H9 (cell line): ENCODE measurements at regions not wholly inside any gene's neighbourhood (a gene's known extent, or its start where the extent isn't known, plus 50 kb on each side); places are given as distances from the start of the nearest gene placed in this dataset.
A peak's percentile ranks its signal among the peaks of the same experiment; 100 is the strongest.

Experiments
- DNase-seq: peaks from one replicate; pipeline ENCODE4 v3.0.0-alpha.2; 2017
- H2AFZ ChIP-seq: one replicate; pipeline ENCODE4 v1.6.1; 2013; ENCODE audit warnings: mild to moderate bottlenecking, low read length, control low read depth, moderate library complexity
- H2AK5ac ChIP-seq: 2 replicates; pipeline ENCODE4 v1.6.1; 2013; ENCODE audit warnings: low read length, control low read depth, mixed read lengths; ENCODE audit not compliant: insufficient read length
- H2BK120ac ChIP-seq: one replicate; pipeline ENCODE4 v1.6.1; 2013; ENCODE audit warnings: low read depth, mild to moderate bottlenecking, low read length, control low read depth, inconsistent platforms; ENCODE audit not compliant: poor library complexity, severe bottlenecking
- H2BK12ac ChIP-seq: 2 replicates; pipeline ENCODE4 v1.6.1; 2013; ENCODE audit warnings: low read length, control low read depth, mixed read lengths, low read depth; ENCODE audit not compliant: insufficient read length
- H2BK15ac ChIP-seq: 2 replicates; pipeline ENCODE4 v1.6.1; 2013; ENCODE audit warnings: low read depth, low read length, control low read depth
- H2BK20ac ChIP-seq: one replicate; pipeline ENCODE4 v1.6.1; 2013; ENCODE audit warnings: low read depth, mild to moderate bottlenecking, low read length, control low read depth, inconsistent platforms; ENCODE audit not compliant: poor library complexity, severe bottlenecking
- H2BK5ac ChIP-seq: 2 replicates; pipeline ENCODE4 v1.6.1; 2013; ENCODE audit warnings: low read length, control low read depth, mixed read lengths; ENCODE audit not compliant: insufficient read length
- H3K14ac ChIP-seq: 2 replicates; pipeline ENCODE4 v1.6.1; 2013; ENCODE audit warnings: low read length, control low read depth; ENCODE audit not compliant: insufficient read depth
- H3K18ac ChIP-seq: 2 replicates; pipeline ENCODE4 v1.6.1; 2013; ENCODE audit warnings: low read depth, mild to moderate bottlenecking, mixed read lengths, low read length, control low read depth; ENCODE audit not compliant: insufficient read length
- H3K23ac ChIP-seq: 2 replicates; pipeline ENCODE4 v1.6.1; 2013; ENCODE audit warnings: low read length, control low read depth, mixed read lengths, low read depth; ENCODE audit not compliant: insufficient read length
- H3K23me2 ChIP-seq: 2 replicates; pipeline ENCODE4 v1.6.1; 2013; ENCODE audit warnings: low read depth, mild to moderate bottlenecking, mixed read lengths, low read length, control low read depth; ENCODE audit not compliant: insufficient read length, poor library complexity, severe bottlenecking
- H3K27ac ChIP-seq: 2 replicates; pipeline ENCODE4 v1.5.1; 2013; ENCODE audit warnings: low read length, control low read depth, mixed read lengths, low read depth; ENCODE audit not compliant: insufficient read length
- H3K27me3 ChIP-seq: 2 replicates; pipeline ENCODE4 v1.6.1; 2013; ENCODE audit warnings: low read length, control low read depth, inconsistent platforms; ENCODE audit not compliant: insufficient read depth
- H3K4ac ChIP-seq: 2 replicates; pipeline ENCODE4 v1.6.1; 2013; ENCODE audit warnings: low read depth, mild to moderate bottlenecking, control low read depth, inconsistent platforms, low read length, moderate library complexity
- H3K4me1 ChIP-seq: 2 replicates; pipeline ENCODE4 v1.6.1; 2013; ENCODE audit warnings: low read length, control low read depth, inconsistent platforms; ENCODE audit not compliant: insufficient read depth
- H3K4me2 ChIP-seq: 2 replicates; pipeline ENCODE4 v1.6.1; 2013; ENCODE audit warnings: low read length, control low read depth, mixed read lengths; ENCODE audit not compliant: insufficient read length, insufficient read depth
- H3K56ac ChIP-seq: 2 replicates; pipeline ENCODE4 v1.6.1; 2013; ENCODE audit warnings: low read depth, mild to moderate bottlenecking, mixed read lengths, low read length, control low read depth; ENCODE audit not compliant: insufficient read length
- H3K79me1 ChIP-seq: 2 replicates; pipeline ENCODE4 v1.6.1; 2013; ENCODE audit warnings: low read depth, mild to moderate bottlenecking, moderate library complexity, low read length, control low read depth, inconsistent platforms; ENCODE audit not compliant: insufficient read depth, poor library complexity, severe bottlenecking
- H3K79me2 ChIP-seq: 2 replicates; pipeline ENCODE4 v1.6.1; 2013; ENCODE audit warnings: low read length, control low read depth, inconsistent platforms; ENCODE audit not compliant: insufficient read depth
- H3K9ac ChIP-seq: 2 replicates; pipeline ENCODE4 v1.6.1; 2013; ENCODE audit warnings: low read length, control low read depth, mixed read lengths; ENCODE audit not compliant: insufficient read length; ENCODE audit errors: extremely low read depth
- H3K9me3 ChIP-seq: one replicate; pipeline ENCODE4 v1.6.1; 2013; ENCODE audit warnings: low read depth, low read length, inconsistent platforms; ENCODE audit not compliant: control insufficient read depth
- H3T11ph ChIP-seq: one replicate; pipeline ENCODE4 v1.6.1; 2013; ENCODE audit warnings: mild to moderate bottlenecking, low read length, control low read depth, inconsistent platforms
- H4K20me1 ChIP-seq: one replicate; pipeline ENCODE4 v1.6.1; 2013; ENCODE audit not compliant: control insufficient read depth, insufficient read length, insufficient read depth
- H4K5ac ChIP-seq: 2 replicates; pipeline ENCODE4 v1.6.1; 2013; ENCODE audit warnings: low read depth, mild to moderate bottlenecking, mixed read lengths, low read length, control low read depth; ENCODE audit not compliant: insufficient read length
- H4K8ac ChIP-seq: replicated peaks from 2 replicates; pipeline ENCODE4 v1.6.1; 2013; ENCODE audit warnings: low read length, control low read depth, mixed read lengths, low read depth; ENCODE audit not compliant: insufficient read length
- H4K91ac ChIP-seq: 2 replicates; pipeline ENCODE4 v1.6.1; 2013; ENCODE audit warnings: low read depth, mild to moderate bottlenecking, moderate library complexity, mixed read lengths, low read length, control low read depth; ENCODE audit not compliant: insufficient read length
- H3K27ac Mint-ChIP-seq, 3 experiments: 2 replicates in 2 of 3; 3 replicates in 1 of 3; pipeline ENCODE4 v1.8.0; 2020 to 2021; ENCODE audit warnings: mixed read lengths in 3 of 3, mild to moderate bottlenecking in 1 of 3, moderate library complexity in 1 of 3
- H3K27me3 Mint-ChIP-seq: 2 replicates; pipeline ENCODE4 v1.8.0; 2021; ENCODE audit warnings: low read depth, mild to moderate bottlenecking, moderate library complexity, mixed read lengths
- H3K36me3 Mint-ChIP-seq, 3 experiments: 2 replicates in 2 of 3; 3 replicates in 1 of 3; pipeline ENCODE4 v1.8.0; 2020 to 2021; ENCODE audit warnings: low read depth in 3 of 3, mixed read lengths in 3 of 3; ENCODE audit not compliant: insufficient read depth in 1 of 3
- H3K4me1 Mint-ChIP-seq, 2 experiments: 2 replicates each; pipeline ENCODE4 v1.8.0; 2020; ENCODE audit warnings: mixed read lengths in 2 of 2
- H3K4me3 Mint-ChIP-seq, 2 experiments: 2 replicates in 1 of 2; 3 replicates in 1 of 2; pipeline ENCODE4 v1.8.0; 2020 to 2021; ENCODE audit warnings: mild to moderate bottlenecking in 2 of 2, mixed read lengths in 2 of 2, moderate library complexity in 1 of 2
- H3K9me3 Mint-ChIP-seq, 2 experiments: 2 replicates in 1 of 2; 3 replicates in 1 of 2; pipeline ENCODE4 v1.8.0; 2020; ENCODE audit warnings: mild to moderate bottlenecking in 2 of 2, mixed read lengths in 2 of 2, moderate library complexity in 1 of 2
- CTCF ChIP-seq: fragments of 200-600 bp; sonication (generic); conservative IDR thresholded peaks from 3 replicates; pipeline ENCODE4 v1.8.0; 2021; ENCODE audit warnings: antibody characterized with exemption, mild to moderate bottlenecking
- WGBS: extraction: QIAGEN DNeasy Blood & Tissue Kit; methylation state at CpG from one replicate; pipeline ENCODE4 v1.1.7; 2013; ENCODE audit warnings: missing lambda C conversion rate, low lambda C conversion rate, mixed read lengths; ENCODE audit not compliant: insufficient read length; ENCODE audit errors: extremely low coverage; 5-methylcytosine and 5-hydroxymethylcytosine counted together

- no peak overlapping the region for H2BK15ac ChIP-seq
- H3K14ac ChIP-seq, result no peak overlapping the region
- no peak overlapping the region for H2BK12ac ChIP-seq
- H3K23me2 ChIP-seq, result no peaks in the 10 kb centered on the region
- no peak overlapping the region for H4K5ac ChIP-seq
- H3K4ac ChIP-seq, result no peak overlapping the region
- H3K27ac Mint-ChIP-seq, result peak overlapping the region; percentile 81 to 97 (median 87)
- H3K4me1 Mint-ChIP-seq, result peaks cover 26 to 31% of the 10 kb centered on the region in 2 experiments
- H2AFZ ChIP-seq, result no peak overlapping the region
- H2AK5ac ChIP-seq, result no peak overlapping the region
- H3T11ph ChIP-seq, result no peak overlapping the region
- no peaks in the 10 kb centered on the region for H4K20me1 ChIP-seq
- no CpG with 5 or more reads among the region's 14 CpGs for WGBS
- H4K91ac ChIP-seq, result no peak overlapping the region
- peaks cover 6% of the 10 kb centered on the region; the same call in 1 of the 2 replicates for H3K4me1 ChIP-seq
- peak overlapping the region; percentile 19 to 40; a peak in 4 of 5 replicates for H3K4me3 Mint-ChIP-seq
- H2BK5ac ChIP-seq, result no peak overlapping the region
- H3K56ac ChIP-seq, result no peak overlapping the region
- no peak overlapping the region for H3K23ac ChIP-seq
- H4K8ac ChIP-seq, result no peak overlapping the region
- no peaks in the 10 kb centered on the region for H3K36me3 Mint-ChIP-seq
- no peaks in the 10 kb centered on the region for H3K79me2 ChIP-seq
- H3K9ac ChIP-seq, result no peak overlapping the region
- peak overlapping the region; percentile 53 for H3K4me2 ChIP-seq
- peak overlapping the region; percentile 49 for H3K27ac ChIP-seq
- no peak for TF ChIP-seq CTCF
- no peaks in the 10 kb centered on the region for H3K27me3 ChIP-seq
- H3K9me3 Mint-ChIP-seq, result no peaks in the 10 kb centered on the region; a peak in 1 of 5 replicates
- no peak overlapping the region for H3K18ac ChIP-seq
- H3K27me3 Mint-ChIP-seq, result peaks cover 17% of the 10 kb centered on the region
- H2BK120ac ChIP-seq, result no peak overlapping the region
- no peak overlapping the region for H2BK20ac ChIP-seq
- no peaks in the 10 kb centered on the region for H3K9me3 ChIP-seq
- DNase-seq, result peak; percentile 75
- no peaks in the 10 kb centered on the region for H3K79me1 ChIP-seq
Measured at GRCh38 chr7:69517985-69518704, 80.1 kb upstream of the AUTS2 start.
